Muscle of back (tissue), 3 donors: ENCODE measurements at regions not wholly inside any gene's neighbourhood (a gene's known extent, or its start where the extent isn't known, plus 50 kb on each side); places are given as distances from the start of the nearest gene placed in this dataset.
"Not testable (repeated sequence)": the region's sequence is repeated elsewhere in the genome, so short reads cannot be mapped to it uniquely, and the experiment has no call there.

Experiments used
- DNase-seq, 3 donors: peaks; one replicate each; pipeline versions ENCODE4 v3.0.0 to v3.0.0-alpha.2; 2013

- no peak for DNase-seq
Observed at GRCh38 chr3:73228000-73228399, 166.5 kb downstream of the EBLN2 start.

- DNase-seq, result no peak
Observed at GRCh38 chr3:73228437-73228836, 167.0 kb downstream of the EBLN2 start.

DNA sequence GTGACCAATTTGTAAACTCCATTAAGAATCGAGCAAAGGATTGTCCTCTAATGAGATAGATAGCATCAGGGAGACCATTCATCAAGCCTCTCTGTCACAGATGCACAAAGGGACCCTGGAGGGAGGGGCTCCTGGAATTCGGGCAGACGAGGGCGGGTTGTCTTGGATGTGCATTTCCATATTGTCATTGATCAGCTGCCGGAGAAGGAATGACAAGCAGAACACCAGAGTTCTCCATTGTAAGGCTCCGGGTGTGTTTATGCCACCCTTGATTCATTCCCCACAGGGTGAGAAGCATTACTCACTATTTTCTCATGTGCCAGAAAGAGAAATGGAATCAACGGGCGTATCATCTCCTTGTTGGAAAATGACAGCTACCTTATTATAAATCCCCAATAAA is 167.5 kb downstream of the EBLN2 start:
- DNase-seq, result no peak

DNA sequence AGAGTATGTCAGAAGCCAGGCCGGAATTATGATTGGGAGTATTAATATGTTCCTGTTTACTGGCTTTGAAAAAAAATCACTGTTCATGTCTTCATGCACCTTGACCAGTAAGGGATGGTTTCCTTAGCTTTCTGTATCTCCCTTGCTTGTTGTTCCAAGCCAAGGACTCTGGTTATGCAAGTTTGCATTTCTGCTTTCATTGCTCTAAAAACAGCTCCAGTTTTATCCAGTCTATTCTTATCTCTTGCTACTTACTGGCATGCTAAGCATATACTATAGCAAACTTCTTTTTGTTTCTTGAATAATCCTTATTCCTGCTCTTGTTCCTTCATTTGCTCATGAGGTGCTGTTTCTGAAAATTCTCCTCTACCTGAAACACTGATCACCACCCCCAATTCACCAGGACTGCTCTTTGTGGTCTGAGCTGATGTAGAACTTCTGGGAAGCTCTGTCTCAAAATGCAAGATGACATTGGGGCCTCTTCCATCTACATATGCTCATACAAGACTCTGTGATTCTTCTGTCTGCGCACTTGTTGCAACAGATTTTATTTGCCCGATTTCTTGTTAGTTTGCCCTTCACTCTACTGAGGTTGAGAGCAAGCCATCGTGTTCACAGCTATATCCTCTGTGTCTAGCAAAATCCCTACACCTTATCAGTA is 173.0 kb downstream of the EBLN2 start:
- no peak for DNase-seq

GRCh38 chr3:73235768-73236167 is 174.3 kb downstream of the EBLN2 start:
- DNase-seq, result peak in 1 of 3 donors; percentile 26

DNA sequence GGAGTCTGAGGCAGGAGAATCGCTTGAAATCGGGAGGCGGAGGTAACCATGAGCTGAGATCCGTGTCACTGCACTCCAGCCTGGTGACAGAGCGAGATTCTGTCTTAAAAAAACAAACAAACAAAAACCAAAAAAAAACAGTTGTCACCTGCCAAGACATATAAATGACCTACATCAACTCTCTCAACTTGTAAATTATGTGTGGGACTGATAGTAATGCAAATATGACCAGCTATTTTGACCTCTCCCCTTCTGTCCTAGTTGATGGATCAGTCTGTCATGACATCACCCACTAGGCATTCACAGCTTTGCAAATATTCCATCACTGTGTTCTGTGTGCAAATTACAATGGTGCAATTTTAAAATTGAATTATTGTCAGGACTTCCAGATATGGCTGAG is 175.4 kb downstream of the EBLN2 start:
- no peak for DNase-seq

DNA sequence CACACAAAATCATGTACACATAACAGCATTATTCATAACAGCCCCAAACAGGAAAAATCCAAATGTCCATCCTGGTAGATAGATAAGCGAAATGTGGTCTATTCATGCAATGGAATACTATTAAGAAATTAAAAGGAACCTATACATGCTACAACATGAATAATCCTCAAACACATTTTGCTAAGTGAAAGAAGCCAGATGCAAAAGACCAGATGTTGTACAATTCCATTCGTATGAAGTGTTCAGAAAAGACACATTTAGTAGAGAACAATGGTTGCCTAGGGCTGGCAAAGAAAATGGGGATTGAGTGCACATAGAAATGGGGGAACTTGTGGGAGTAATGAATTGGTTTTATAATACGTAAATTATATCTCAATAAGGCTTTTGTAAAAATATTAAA is 182.3 kb downstream of the EBLN2 start:
- no peak for DNase-seq

DNA sequence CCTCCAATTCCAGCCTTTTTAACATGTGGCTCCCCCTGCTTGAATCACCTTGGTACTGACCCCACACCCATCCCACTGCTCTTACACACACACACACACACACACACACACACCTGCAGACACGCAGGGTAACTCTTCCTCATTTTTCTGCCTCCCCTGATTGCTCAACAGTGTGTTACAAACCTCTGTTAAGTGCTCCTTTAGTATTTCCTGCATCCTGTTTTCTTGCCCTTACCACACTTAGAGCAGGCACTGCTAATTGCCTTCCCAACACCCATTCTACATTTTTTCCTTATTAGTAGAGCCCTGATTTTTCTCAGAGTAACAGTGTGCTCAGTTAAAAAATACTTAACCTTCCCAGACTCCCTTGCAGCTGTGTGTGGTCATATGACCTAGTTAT is 184.0 kb downstream of the EBLN2 start:
- DNase-seq, result no peak

- DNase-seq, result no peak
Observed at GRCh38 chr3:73249047-73249446, 187.6 kb downstream of the EBLN2 start.

DNA sequence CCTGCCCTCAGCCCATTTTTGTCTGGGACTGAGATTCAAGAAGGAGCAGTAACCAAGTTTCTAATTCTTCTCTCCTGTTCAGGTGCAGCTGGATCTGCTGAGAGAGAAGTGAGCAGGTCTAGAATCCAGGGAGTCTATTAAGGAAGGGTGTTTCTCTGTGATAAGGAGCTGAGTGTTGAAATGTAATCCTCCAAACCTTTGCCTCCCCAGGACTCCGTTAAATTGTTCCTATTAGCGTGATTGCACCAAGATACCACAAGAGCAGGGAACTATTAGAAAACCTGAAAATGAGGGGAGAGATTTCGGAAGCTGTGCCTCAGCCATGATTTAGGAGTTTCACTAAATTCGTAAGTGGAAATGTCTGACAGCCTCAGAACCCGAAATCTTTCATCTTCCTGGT is 192.6 kb downstream of the EBLN2 start:
- DNase-seq, result no peak

- DNase-seq, result peak in 1 of 3 donors; percentile 14
Observed at GRCh38 chr3:73255609-73256029, 194.2 kb downstream of the EBLN2 start.

GRCh38 chr3:73257186-73257585 is 195.7 kb downstream of the EBLN2 start:
- DNase-seq, result no peak

- DNase-seq, result no peak
Observed at GRCh38 chr3:73258057-73258456, 196.6 kb downstream of the EBLN2 start.

GRCh38 chr3:73259291-73259690 is 197.8 kb downstream of the EBLN2 start:
- no peak for DNase-seq

GRCh38 chr3:73259856-73260255 is 198.4 kb downstream of the EBLN2 start:
- DNase-seq, result peak in 1 of 3 donors; percentile 23

GRCh38 chr3:73266558-73266957 is 205.1 kb downstream of the EBLN2 start:
- not testable (repeated sequence) for DNase-seq

GRCh38 chr3:73269126-73269525 is 207.7 kb downstream of the EBLN2 start:
- DNase-seq, result not testable (repeated sequence)

DNA sequence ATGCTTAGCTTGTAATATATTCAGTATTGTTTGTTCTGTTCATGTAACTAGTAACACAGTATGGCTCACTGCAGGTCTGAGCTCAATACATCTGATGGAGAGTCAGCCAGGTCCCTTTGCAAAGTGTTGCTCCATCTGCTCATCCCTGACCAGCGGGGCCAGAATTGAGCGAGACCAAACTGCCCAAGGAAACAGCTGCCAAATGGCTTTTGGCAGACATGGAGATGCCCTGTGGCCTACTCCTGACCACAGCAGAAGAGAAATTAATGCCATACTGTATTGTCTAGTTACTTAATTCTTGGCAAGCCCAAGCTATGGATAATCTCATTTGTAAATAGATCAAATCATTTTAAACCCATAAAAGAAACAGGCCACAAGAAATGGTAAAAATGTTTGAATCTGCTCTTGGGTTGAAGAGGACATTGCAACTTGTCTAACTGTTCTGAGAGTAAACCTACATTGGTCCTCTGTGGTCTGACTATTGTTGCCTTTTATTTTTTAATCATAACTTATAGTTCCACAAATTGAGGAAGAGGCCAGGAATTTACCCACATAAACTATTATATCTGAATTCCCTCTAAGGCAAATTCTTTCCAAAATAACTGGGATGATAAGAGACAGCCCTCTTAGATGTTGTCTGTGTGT is 209.5 kb downstream of the EBLN2 start:
- peak; percentile 27 to 61 (median 46) for DNase-seq

DNA sequence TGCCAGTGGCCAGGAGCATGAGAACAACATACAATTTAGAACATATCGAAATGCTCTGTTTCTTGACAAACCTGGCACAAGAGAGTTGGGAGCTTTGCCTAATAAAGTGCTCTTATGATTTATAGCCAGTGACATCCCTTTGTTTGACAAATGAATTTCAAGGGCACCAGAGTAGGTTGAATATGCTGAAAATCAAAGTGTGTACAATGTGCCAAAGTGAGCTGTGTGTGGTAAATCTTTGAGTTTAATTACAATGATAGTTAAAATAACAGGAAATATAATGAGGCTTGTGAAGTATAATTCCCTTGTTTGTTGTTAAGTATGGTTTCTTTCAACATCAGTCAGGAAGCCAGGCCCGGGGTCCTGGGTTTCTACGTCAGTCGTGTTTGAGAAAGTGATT is 211.9 kb downstream of the EBLN2 start:
- DNase-seq, result no peak

DNA sequence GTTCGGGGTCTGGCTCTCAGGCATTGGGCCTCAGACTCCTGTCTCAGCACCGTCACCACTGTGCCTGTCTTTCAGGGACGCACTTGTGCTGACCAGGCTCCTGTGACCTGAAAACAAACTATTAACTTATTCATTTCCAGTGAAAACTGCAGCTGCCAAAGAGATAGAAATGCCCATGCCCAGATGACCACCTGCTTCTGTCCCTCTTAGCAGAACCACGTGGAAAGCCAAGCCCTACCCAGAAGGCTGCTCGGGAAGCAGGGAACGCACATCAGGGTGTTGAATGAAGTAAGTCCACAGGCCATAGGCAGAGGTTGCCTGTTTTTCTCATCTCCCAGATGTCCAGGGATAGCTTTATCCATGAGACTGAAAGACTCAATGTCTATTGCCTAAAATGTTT is 219.3 kb downstream of the EBLN2 start:
- DNase-seq, result peak in 2 of 3 donors; percentile 9 to 24

DNA sequence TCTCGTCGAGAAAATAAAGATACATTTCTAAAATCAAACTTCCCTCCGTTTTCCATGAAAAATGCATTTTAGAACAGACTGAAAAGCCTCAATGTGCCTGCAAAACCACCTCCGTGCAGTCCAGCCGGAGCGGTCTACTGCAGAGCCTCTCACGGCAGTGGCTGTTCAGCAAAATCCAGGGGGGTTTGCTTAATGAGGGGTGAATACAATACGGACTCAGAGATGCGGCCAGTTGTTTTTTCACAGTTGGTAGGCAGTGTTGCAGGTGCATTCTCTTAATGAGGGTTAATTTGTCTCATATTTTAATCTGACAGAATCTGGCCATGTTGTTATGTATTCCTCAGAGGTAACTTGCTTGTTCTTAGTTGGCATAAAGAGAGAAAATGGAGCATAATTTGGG is 223.0 kb downstream of the EBLN2 start:
- no peak for DNase-seq

DNA sequence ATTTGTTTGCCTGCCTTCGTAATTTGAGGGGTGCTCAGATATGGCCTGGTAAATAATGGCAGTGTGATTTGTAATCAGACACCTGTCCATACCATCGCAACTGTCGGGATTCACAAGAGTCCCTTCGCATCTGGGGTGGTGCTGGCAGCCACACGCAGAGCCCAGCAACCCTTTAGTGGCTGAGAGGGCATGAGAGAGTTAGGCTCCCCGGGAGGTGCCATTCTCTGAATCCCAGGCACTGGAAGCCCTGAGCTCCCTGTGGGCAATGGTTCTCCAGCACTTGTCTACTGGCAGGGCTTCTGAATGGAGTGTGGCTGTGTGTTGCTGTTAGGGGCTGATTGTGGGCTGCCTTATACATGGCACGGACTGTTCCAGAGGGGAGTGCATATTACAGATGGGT is 230.1 kb downstream of the EBLN2 start:
- no peak for DNase-seq

DNA sequence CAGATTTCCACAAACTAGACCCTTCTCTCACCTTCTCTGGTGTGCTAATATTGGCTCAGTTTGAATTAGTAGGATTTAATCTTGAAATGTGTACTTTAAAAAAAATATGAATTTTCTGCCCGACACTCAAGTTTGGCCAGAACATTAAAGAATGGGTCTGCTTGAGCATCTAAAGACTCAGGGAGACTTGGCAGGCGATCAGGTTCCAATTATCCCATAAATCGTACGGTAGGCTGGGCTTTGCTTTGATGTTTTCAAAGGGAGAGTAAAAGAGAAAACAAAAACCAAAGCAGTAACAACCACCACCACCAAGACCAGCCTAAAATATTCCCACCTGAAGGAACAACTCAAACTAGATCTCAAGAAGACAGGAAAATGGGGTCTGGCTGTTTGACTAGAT is 230.8 kb downstream of the EBLN2 start:
- DNase-seq, result no peak

DNA sequence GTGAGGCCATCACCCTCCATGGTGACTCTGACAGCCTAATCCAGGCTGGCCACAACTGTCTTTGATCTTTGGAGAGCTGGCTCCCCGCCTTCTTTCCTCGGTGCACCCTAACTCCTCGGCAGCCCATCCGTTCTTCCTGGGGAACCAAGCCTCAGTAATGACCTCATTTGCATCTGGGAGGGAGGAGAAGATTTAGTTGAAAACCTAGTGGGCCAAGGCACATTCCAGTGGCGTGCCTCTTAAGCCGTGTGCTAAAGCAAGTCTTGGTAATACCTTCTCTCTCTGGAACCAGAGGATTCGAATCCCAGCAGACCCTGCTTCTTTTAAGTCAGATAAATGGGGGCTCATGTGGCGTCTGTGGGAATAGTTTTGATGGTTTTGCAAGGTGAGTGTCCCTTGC is 233.1 kb downstream of the EBLN2 start:
- no peak for DNase-seq
